SK-N-SH treated with all-trans-retinoic acid at 6 μM for 48 hours (cell line): ENCODE measurements at regions not wholly inside any gene's neighbourhood (a gene's known extent, or its start where the extent isn't known, plus 50 kb on each side); places are given as distances from the start of the nearest gene placed in this dataset.

ENCODE experiments used
- ATAC-seq: fragments of 200-7000 bp; cut with Tn5 transposase; 3 replicates; pipeline ENCODE4 v1.9.1; 2020; ENCODE audit warnings: mild to moderate bottlenecking, moderate library complexity
- ARNTL ChIP-seq: fragments of 450-650 bp; formaldehyde crosslinking; IDR thresholded peaks from 2 replicates; pipeline ENCODE4 v1.5.0; 2020; ENCODE audit warnings: low read depth, mild to moderate bottlenecking, moderate library complexity, borderline replicate concordance
- BACH2 ChIP-seq: fragments of 250-450 bp; sonication (Bioruptor Pico); IDR thresholded peaks from 2 replicates; pipeline ENCODE4 v1.9.0; 2021; ENCODE audit warnings: mild to moderate bottlenecking, borderline replicate concordance
- CSDC2 ChIP-seq: fragments of 250-450 bp; sonication (Bioruptor Pico); IDR thresholded peaks from 2 replicates; pipeline ENCODE4 v1.5.0; 2020; ENCODE audit warnings: mild to moderate bottlenecking, moderate library complexity
- ESRRG ChIP-seq: fragments of 250-450 bp; sonication (Bioruptor Pico); IDR thresholded peaks from 2 replicates; pipeline ENCODE4 v1.6.1; 2021; ENCODE audit warnings: mild to moderate bottlenecking
- GLIS3 ChIP-seq: fragments of 250-450 bp; sonication (Bioruptor Pico); IDR thresholded peaks from 2 replicates; pipeline ENCODE4 v1.5.0; 2020; ENCODE audit warnings: mild to moderate bottlenecking, moderate library complexity
- ISL1 ChIP-seq: fragments of 250-450 bp; sonication (Bioruptor Pico); IDR thresholded peaks from 2 replicates; pipeline ENCODE4 v2.1.2; 2022; ENCODE audit warnings: mild to moderate bottlenecking, moderate library complexity
- OSR1 ChIP-seq: fragments of 250-450 bp; sonication (Bioruptor Pico); IDR thresholded peaks from 2 replicates; pipeline ENCODE4 v1.8.0; 2022; ENCODE audit warnings: moderate library complexity, mild to moderate bottlenecking, inconsistent platforms
- PPARA ChIP-seq: fragments of 250-450 bp; sonication (Bioruptor Pico); IDR thresholded peaks from 2 replicates; pipeline ENCODE4 v1.5.0; 2020; ENCODE audit warnings: mild to moderate bottlenecking, borderline replicate concordance
- RARB ChIP-seq: fragments of 250-450 bp; sonication (Bioruptor Pico); IDR thresholded peaks from 2 replicates; pipeline ENCODE4 v1.8.0; 2021; ENCODE audit warnings: mild to moderate bottlenecking, moderate library complexity
- SNAI2 ChIP-seq: fragments of 250-450 bp; sonication (Bioruptor Pico); IDR thresholded peaks from 2 replicates; pipeline ENCODE4 v1.5.0; 2020; ENCODE audit warnings: mild to moderate bottlenecking, moderate library complexity
- TCF4 ChIP-seq: fragments of 250-450 bp; sonication (Bioruptor Pico); IDR thresholded peaks from 2 replicates; pipeline ENCODE4 v1.8.0; 2021; ENCODE audit warnings: mild to moderate bottlenecking, moderate library complexity, borderline replicate concordance
- TOX ChIP-seq: fragments of 250-450 bp; sonication (Bioruptor Pico); IDR thresholded peaks from 2 replicates; pipeline ENCODE4 v1.8.0; 2021; ENCODE audit warnings: mild to moderate bottlenecking, moderate library complexity, borderline replicate concordance
- ZC3H10 ChIP-seq: fragments of 250-450 bp; sonication (Bioruptor Pico); IDR thresholded peaks from 2 replicates; pipeline ENCODE4 v1.5.1; 2021; ENCODE audit warnings: mild to moderate bottlenecking, moderate library complexity
- ZFP3 ChIP-seq: fragments of 250-450 bp; sonication (Bioruptor Pico); IDR thresholded peaks from 2 replicates; pipeline ENCODE4 v1.5.0; 2020; ENCODE audit warnings: mild to moderate bottlenecking, moderate library complexity
- ZFP30 ChIP-seq: fragments of 450-650 bp; formaldehyde crosslinking; IDR thresholded peaks from 2 replicates; pipeline ENCODE4 v1.5.0; 2022; ENCODE audit warnings: mild to moderate bottlenecking, moderate library complexity
- ZNF70 ChIP-seq: fragments of 450-650 bp; formaldehyde crosslinking; IDR thresholded peaks from 2 replicates; pipeline ENCODE4 v1.5.0; 2020; ENCODE audit warnings: mild to moderate bottlenecking, moderate library complexity
- ZNF8 ChIP-seq: fragments of 450-650 bp; formaldehyde crosslinking; IDR thresholded peaks from 2 replicates; pipeline ENCODE4 v1.5.0; 2020; ENCODE audit warnings: mild to moderate bottlenecking, moderate library complexity
- TF ChIP-seq, protein P1 (sequence below): fragments of 250-450 bp; sonication (Bioruptor Pico); IDR thresholded peaks from 2 replicates; pipeline ENCODE4 v1.8.0; 2020; ENCODE audit warnings: mild to moderate bottlenecking, moderate library complexity, borderline replicate concordance
- TF ChIP-seq, protein P2 (sequence below): fragments of 250-450 bp; sonication (Bioruptor Pico); IDR thresholded peaks from 2 replicates; pipeline ENCODE4 v1.5.1; 2021; ENCODE audit warnings: mild to moderate bottlenecking, moderate library complexity
- TF ChIP-seq, protein P3 (sequence below): fragments of 250-450 bp; sonication (Bioruptor Pico); IDR thresholded peaks from 2 replicates; pipeline ENCODE4 v1.8.0; 2021; ENCODE audit warnings: low read depth, mild to moderate bottlenecking, moderate library complexity, borderline replicate concordance
- TF ChIP-seq, protein P4 (sequence below): fragments of 250-450 bp; sonication (Bioruptor Pico); IDR thresholded peaks from 2 replicates; pipeline ENCODE4 v1.5.1; 2020; ENCODE audit warnings: low read depth, mild to moderate bottlenecking, moderate library complexity
- TF ChIP-seq, protein P5 (sequence below): fragments of 250-450 bp; sonication (Bioruptor Pico); IDR thresholded peaks from 2 replicates; pipeline ENCODE4 v1.5.0; 2020; ENCODE audit warnings: mild to moderate bottlenecking, moderate library complexity

DNA sequence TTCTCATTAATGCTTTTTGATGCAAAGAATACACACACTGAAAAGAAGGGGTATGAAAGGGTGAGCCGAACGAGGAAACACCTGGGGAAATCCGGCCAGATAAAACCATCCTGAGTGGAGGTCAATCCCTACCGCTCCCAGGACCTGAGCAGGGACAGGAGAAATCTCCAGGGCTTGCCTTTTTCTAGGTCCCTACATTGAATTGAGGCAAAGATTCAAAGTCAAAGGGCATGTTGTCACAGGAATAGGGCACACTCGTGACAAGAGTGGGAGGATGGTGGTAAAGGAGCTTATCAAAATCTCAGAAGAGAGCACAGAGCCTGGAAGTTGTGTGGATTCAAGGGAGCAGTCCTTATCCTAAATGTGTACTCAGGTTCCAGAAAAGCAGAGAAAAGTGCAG is 61.2 kb upstream of the ACKR3 start:
- TF ChIP-seq ZFP3 (CRISPR knock-in tag) (no peak), ZFP30 (CRISPR knock-in tag) (no peak), PPARA (no peak), ZNF70 (CRISPR knock-in tag) (no peak), CSDC2 (CRISPR knock-in tag) (no peak), SNAI2 (CRISPR knock-in tag) (no peak), ISL1 (no peak), OSR1 (CRISPR knock-in tag) (no peak), ARNTL (CRISPR knock-in tag) (no peak)
- TF ChIP-seq, protein P1, sequence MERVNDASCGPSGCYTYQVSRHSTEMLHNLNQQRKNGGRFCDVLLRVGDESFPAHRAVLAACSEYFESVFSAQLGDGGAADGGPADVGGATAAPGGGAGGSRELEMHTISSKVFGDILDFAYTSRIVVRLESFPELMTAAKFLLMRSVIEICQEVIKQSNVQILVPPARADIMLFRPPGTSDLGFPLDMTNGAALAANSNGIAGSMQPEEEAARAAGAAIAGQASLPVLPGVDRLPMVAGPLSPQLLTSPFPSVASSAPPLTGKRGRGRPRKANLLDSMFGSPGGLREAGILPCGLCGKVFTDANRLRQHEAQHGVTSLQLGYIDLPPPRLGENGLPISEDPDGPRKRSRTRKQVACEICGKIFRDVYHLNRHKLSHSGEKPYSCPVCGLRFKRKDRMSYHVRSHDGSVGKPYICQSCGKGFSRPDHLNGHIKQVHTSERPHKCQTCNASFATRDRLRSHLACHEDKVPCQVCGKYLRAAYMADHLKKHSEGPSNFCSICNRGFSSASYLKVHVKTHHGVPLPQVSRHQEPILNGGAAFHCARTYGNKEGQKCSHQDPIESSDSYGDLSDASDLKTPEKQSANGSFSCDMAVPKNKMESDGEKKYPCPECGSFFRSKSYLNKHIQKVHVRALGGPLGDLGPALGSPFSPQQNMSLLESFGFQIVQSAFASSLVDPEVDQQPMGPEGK (CRISPR knock-in tag) = no peak
- TF ChIP-seq, protein P2, sequence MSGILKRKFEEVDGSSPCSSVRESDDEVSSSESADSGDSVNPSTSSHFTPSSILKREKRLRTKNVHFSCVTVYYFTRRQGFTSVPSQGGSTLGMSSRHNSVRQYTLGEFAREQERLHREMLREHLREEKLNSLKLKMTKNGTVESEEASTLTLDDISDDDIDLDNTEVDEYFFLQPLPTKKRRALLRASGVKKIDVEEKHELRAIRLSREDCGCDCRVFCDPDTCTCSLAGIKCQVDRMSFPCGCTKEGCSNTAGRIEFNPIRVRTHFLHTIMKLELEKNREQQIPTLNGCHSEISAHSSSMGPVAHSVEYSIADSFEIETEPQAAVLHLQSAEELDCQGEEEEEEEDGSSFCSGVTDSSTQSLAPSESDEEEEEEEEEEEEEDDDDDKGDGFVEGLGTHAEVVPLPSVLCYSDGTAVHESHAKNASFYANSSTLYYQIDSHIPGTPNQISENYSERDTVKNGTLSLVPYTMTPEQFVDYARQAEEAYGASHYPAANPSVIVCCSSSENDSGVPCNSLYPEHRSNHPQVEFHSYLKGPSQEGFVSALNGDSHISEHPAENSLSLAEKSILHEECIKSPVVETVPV = no peak
- TF ChIP-seq, protein P3, sequence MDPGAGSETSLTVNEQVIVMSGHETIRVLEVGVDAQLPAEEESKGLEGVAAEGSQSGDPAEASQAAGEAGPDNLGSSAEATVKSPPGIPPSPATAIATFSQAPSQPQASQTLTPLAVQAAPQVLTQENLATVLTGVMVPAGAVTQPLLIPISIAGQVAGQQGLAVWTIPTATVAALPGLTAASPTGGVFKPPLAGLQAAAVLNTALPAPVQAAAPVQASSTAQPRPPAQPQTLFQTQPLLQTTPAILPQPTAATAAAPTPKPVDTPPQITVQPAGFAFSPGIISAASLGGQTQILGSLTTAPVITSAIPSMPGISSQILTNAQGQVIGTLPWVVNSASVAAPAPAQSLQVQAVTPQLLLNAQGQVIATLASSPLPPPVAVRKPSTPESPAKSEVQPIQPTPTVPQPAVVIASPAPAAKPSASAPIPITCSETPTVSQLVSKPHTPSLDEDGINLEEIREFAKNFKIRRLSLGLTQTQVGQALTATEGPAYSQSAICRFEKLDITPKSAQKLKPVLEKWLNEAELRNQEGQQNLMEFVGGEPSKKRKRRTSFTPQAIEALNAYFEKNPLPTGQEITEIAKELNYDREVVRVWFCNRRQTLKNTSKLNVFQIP = no peak
- ATAC-seq = no peak

DNA sequence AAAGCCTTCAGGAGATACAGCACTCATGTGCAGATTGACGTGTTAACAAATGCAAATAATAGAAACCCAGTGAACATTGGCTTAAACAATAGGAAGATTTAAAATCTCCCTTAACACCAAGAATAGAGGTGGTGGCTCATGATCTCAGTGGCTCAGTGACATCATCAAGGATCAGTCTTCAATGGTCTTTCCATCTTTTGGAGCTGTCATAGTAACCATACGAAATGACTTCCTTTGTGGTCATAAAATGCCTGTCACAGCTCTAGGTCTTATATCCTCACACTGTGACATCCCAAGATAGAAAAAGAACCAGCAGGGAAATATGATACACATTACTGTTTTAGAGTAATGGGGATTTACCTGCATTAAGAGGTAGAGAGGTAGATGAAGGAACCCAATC is 59.6 kb upstream of the ACKR3 start:
- no peak for ATAC-seq
- TF ChIP-seq, protein P4, sequence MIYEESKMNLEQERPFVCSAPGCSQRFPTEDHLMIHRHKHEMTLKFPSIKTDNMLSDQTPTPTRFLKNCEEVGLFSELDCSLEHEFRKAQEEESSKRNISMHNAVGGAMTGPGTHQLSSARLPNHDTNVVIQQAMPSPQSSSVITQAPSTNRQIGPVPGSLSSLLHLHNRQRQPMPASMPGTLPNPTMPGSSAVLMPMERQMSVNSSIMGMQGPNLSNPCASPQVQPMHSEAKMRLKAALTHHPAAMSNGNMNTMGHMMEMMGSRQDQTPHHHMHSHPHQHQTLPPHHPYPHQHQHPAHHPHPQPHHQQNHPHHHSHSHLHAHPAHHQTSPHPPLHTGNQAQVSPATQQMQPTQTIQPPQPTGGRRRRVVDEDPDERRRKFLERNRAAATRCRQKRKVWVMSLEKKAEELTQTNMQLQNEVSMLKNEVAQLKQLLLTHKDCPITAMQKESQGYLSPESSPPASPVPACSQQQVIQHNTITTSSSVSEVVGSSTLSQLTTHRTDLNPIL (CRISPR knock-in tag) = no peak
- TF ChIP-seq PPARA (no peak), CSDC2 (CRISPR knock-in tag) (no peak), RARB (CRISPR knock-in tag) (no peak), ZNF8 (CRISPR knock-in tag) (no peak), ESRRG (CRISPR knock-in tag) (no peak), ARNTL (CRISPR knock-in tag) (no peak), BACH2 (CRISPR knock-in tag) (no peak), ZFP30 (CRISPR knock-in tag) (no peak), ISL1 (no peak), OSR1 (CRISPR knock-in tag) (no peak), SNAI2 (CRISPR knock-in tag) (no peak), ZNF70 (CRISPR knock-in tag) (no peak), GLIS3 (CRISPR knock-in tag) (no peak), ZC3H10 (CRISPR knock-in tag) (no peak)
- TF ChIP-seq, protein P3 = no peak
- TF ChIP-seq, protein P5, sequence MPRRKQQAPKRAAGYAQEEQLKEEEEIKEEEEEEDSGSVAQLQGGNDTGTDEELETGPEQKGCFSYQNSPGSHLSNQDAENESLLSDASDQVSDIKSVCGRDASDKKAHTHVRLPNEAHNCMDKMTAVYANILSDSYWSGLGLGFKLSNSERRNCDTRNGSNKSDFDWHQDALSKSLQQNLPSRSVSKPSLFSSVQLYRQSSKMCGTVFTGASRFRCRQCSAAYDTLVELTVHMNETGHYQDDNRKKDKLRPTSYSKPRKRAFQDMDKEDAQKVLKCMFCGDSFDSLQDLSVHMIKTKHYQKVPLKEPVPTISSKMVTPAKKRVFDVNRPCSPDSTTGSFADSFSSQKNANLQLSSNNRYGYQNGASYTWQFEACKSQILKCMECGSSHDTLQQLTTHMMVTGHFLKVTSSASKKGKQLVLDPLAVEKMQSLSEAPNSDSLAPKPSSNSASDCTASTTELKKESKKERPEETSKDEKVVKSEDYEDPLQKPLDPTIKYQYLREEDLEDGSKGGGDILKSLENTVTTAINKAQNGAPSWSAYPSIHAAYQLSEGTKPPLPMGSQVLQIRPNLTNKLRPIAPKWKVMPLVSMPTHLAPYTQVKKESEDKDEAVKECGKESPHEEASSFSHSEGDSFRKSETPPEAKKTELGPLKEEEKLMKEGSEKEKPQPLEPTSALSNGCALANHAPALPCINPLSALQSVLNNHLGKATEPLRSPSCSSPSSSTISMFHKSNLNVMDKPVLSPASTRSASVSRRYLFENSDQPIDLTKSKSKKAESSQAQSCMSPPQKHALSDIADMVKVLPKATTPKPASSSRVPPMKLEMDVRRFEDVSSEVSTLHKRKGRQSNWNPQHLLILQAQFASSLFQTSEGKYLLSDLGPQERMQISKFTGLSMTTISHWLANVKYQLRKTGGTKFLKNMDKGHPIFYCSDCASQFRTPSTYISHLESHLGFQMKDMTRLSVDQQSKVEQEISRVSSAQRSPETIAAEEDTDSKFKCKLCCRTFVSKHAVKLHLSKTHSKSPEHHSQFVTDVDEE = no peak

DNA sequence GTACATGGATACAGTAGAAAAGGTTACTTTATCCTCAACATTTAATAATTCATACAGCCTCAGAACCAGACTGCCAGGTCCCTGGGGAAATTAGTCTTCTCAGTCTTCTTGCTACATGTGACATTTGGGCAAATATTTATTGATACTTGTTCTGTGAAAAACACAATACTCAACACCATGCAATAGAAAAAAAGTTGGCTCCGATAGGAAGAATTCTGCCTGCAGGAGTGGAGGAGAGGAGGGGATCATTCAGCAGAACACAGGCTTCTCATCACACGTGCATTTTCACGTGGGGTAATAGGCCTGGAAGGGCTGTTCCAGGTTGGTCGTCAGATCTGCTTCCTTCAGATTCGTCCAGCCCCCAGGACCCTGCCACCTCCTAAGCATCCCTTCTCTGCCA is 58.4 kb upstream of the ACKR3 start:
- no peak for ATAC-seq
- TF ChIP-seq SNAI2 (CRISPR knock-in tag) (no peak), ZFP3 (CRISPR knock-in tag) (no peak), PPARA (no peak), CSDC2 (CRISPR knock-in tag) (no peak), ZNF8 (CRISPR knock-in tag) (no peak), ZFP30 (CRISPR knock-in tag) (no peak), ZC3H10 (CRISPR knock-in tag) (no peak), TCF4 (CRISPR knock-in tag) (no peak), ARNTL (CRISPR knock-in tag) (no peak), TOX (CRISPR knock-in tag) (no peak)
- TF ChIP-seq, protein P3 = no peak
- TF ChIP-seq, protein P1 (CRISPR knock-in tag) = no peak
